H1 (cell line): ENCODE measurements at regions not wholly inside any gene's neighbourhood (a gene's known extent, or its start where the extent isn't known, plus 50 kb on each side); places are given as distances from the start of the nearest gene placed in this dataset.

Source experiments
- TBP ChIP-seq: IDR thresholded peaks from 2 replicates; pipeline ENCODE4 v1.6.1; 2011; ENCODE audit warnings: low read depth, low read length, improper control_type of control experiment
- TF ChIP-seq, protein P1 (sequence below): IDR thresholded peaks from 2 replicates; pipeline ENCODE4 v1.6.1; 2011; ENCODE audit warnings: low read depth, mild to moderate bottlenecking, low read length; ENCODE audit not compliant: insufficient read depth

GRCh38 chr4:104206784-104207183 is 287.9 kb downstream of the CXXC4 start (continued):
- TF ChIP-seq TBP: no peak
- TF ChIP-seq, protein P1, sequence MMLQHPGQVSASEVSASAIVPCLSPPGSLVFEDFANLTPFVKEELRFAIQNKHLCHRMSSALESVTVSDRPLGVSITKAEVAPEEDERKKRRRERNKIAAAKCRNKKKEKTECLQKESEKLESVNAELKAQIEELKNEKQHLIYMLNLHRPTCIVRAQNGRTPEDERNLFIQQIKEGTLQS: no peak
- TF ChIP-seq, all 59 proteins: peak for 0
